ENCODE measurements at regions not wholly inside any gene's neighbourhood (a gene's known extent, or its start where the extent isn't known, plus 50 kb on each side); places are given as distances from the start of the nearest gene placed in this dataset.

DNA sequence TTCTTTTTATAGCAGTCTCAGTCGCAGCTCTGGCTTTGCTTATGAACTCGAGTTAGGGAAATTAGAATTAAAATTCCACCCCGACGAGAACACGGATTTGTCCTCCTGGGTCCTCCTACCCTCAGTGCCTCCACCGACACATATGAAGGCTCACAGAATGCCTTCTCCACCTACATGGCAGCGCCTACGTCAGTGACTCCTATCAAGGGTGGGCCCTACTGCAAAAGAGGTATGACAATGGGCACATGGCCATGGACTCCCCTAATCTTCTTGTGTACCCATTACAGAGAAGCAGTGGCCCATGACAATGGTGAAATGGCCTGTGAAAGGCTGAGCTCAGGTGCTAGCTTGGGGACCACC is 173.0 kb upstream of the TLE3 start:
- TF ChIP-seq, protein P1, sequence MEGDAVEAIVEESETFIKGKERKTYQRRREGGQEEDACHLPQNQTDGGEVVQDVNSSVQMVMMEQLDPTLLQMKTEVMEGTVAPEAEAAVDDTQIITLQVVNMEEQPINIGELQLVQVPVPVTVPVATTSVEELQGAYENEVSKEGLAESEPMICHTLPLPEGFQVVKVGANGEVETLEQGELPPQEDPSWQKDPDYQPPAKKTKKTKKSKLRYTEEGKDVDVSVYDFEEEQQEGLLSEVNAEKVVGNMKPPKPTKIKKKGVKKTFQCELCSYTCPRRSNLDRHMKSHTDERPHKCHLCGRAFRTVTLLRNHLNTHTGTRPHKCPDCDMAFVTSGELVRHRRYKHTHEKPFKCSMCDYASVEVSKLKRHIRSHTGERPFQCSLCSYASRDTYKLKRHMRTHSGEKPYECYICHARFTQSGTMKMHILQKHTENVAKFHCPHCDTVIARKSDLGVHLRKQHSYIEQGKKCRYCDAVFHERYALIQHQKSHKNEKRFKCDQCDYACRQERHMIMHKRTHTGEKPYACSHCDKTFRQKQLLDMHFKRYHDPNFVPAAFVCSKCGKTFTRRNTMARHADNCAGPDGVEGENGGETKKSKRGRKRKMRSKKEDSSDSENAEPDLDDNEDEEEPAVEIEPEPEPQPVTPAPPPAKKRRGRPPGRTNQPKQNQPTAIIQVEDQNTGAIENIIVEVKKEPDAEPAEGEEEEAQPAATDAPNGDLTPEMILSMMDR (IDR thresholded peaks at IDR 0.05): no peak
- TF ChIP-seq EZH2 (IDR thresholded peaks at IDR 0.05) (no peak), EZH2phosphoT487 (IDR thresholded peaks at IDR 0.05) (no peak)
